Lower leg skin (tissue), 4 donors: ENCODE measurements at regions not wholly inside any gene's neighbourhood (a gene's known extent, or its start where the extent isn't known, plus 50 kb on each side); places are given as distances from the start of the nearest gene placed in this dataset.
"Not testable (repeated sequence)": the region's sequence is repeated elsewhere in the genome, so short reads cannot be mapped to it uniquely, and the experiment has no call there.

Experiments used
- DNase-seq, 2 donors: peaks; one replicate each; pipeline ENCODE4 v3.0.0-alpha.2; 2019; ENCODE audit warnings: low spot score in 2 of 2
- H3K4me3 ChIP-seq: fragments of 200-600 bp; sonication (generic); 2 replicates; pipeline ENCODE4 v1.5.1; 2017; ENCODE audit warnings: mild to moderate bottlenecking, low read depth; ENCODE audit not compliant: poor library complexity, severe bottlenecking
- CTCF ChIP-seq, 3 donors: fragments of 450-650 bp; IDR thresholded peaks; one replicate each; pipeline ENCODE4 v1.5.1; 2016; ENCODE audit warnings: antibody characterized with exemption in 3 of 3, mild to moderate bottlenecking in 3 of 3, moderate library complexity in 2 of 3
- POLR2A ChIP-seq, 2 donors: fragments of 450-650 bp; IDR thresholded peaks; one replicate each; pipeline ENCODE4 v1.6.1; 2016 to 2017; ENCODE audit warnings: antibody characterized with exemption in 2 of 2, mild to moderate bottlenecking in 1 of 2, moderate library complexity in 1 of 2
- WGBS, 2 donors: methylation state at CpG; one replicate each; pipeline ENCODE4 v1.1.5; 2018; 5-methylcytosine and 5-hydroxymethylcytosine counted together
- intact Hi-C: fragments of 100-400 bp; cut with DNase I; formaldehyde crosslinking; loops from one replicate; pipeline ENCODE4 v1.15.0; 2023; ENCODE audit warnings: low total_unique reads

GRCh38 chr13:44867825-44868224 lies 121.4 kb downstream of the NUFIP1 start:
- intact Hi-C loops, result no loop called here
- 70 to 76% methylated on average over 9 of the region's 9 CpGs for WGBS, 2 donors
- TF ChIP-seq CTCF (IDR thresholded peaks at IDR 0.05) (no peak), POLR2A (IDR thresholded peaks at IDR 0.05) (no peak)
- DNase-seq, result peak in 1 of 2 donors; percentile 23
- H3K4me3 ChIP-seq, result no peak overlapping the region

DNA sequence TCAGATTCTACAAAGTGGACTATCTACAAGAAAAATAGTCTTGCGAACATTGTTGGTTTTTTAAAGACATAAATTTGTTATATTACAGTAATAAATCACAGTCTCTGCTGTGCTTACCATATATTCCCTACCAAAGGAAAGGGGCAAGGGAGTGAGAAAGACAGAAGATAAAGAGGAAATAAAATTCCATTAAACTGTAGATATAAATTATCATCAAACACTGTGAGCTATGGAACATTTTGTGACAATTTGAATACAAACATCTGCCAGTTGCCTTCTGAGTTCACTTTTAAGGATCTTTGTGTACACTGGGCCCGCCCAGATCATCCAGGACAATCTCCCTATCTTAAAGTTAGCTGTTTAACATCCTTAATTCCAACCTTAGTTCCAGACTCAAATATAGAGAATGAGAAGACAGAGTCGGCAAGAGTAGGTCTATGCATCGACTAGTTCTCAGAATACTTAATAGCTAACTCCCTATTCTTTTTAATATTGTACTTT lies 122.8 kb downstream of the NUFIP1 start:
- DNase-seq, result no peak
- TF ChIP-seq CTCF (IDR thresholded peaks at IDR 0.05), result no peak
- TF ChIP-seq POLR2A (IDR thresholded peaks at IDR 0.05), result no peak
- 91 to 94% methylated on average over 4 of the region's 4 CpGs for WGBS, 2 donors
- H3K4me3 ChIP-seq, result no peak overlapping the region
- intact Hi-C loops, result no loop called here

GRCh38 chr13:44865722-44866410 lies 123.4 kb downstream of the NUFIP1 start:
- no peak overlapping the region for H3K4me3 ChIP-seq
- peak in 1 of 2 donors; percentile 59 for DNase-seq
- intact Hi-C loops, result no loop called here
- TF ChIP-seq CTCF (IDR thresholded peaks at IDR 0.05), result no peak
- TF ChIP-seq POLR2A (IDR thresholded peaks at IDR 0.05), result no peak
- WGBS, 2 donors, result 71 to 77% methylated on average over 10 of the region's 10 CpGs

GRCh38 chr13:44863641-44864040 lies 125.6 kb downstream of the NUFIP1 start:
- not testable (repeated sequence) for DNase-seq

DNA sequence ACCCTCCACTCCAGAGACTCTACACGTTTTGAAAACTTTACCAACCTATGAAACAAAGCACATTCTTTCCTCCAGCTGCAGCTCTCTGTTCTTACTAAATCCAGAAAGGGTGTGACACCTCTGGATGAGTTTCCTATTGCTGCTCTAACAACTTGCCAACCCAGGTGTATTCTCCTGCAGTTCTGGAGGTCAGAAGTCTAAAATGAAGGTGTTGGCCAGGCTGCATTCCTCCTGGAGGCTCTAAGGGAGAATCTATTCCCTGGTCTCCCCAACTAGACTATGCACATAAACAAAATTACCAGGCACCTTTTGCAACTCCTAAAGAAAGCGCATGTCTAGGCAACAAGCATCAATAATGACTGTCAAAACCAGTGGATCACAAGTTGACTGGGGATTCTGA lies 128.8 kb downstream of the NUFIP1 start:
- DNase-seq, result peak in 1 of 2 donors; percentile 25
- TF ChIP-seq CTCF (IDR thresholded peaks at IDR 0.05) (no peak), POLR2A (IDR thresholded peaks at IDR 0.05) (no peak)
- intact Hi-C loops, result no loop called here
- no peak overlapping the region for H3K4me3 ChIP-seq
- WGBS, 2 donors, result 43 to 54% methylated on average over 2 of the region's 2 CpGs

More at GRCh38 chr13:44863641-44864040, 125.6 kb downstream of the NUFIP1 start:
- H3K4me3 ChIP-seq, intact Hi-C loops: not testable (repeated sequence)

GRCh38 chr13:44857736-44858135 lies 131.5 kb downstream of the NUFIP1 start:
- DNase-seq, result no peak
- intact Hi-C loops, result no loop called here
- TF ChIP-seq CTCF (IDR thresholded peaks at IDR 0.05) (no peak), POLR2A (IDR thresholded peaks at IDR 0.05) (no peak)
- H3K4me3 ChIP-seq, result no peak overlapping the region
- WGBS, 2 donors, result 86 to 87% methylated on average over 8 of the region's 8 CpGs
